ENCODE measurements at regions not wholly inside any gene's neighbourhood (a gene's known extent, or its start where the extent isn't known, plus 50 kb on each side); places are given as distances from the start of the nearest gene placed in this dataset.

DNA sequence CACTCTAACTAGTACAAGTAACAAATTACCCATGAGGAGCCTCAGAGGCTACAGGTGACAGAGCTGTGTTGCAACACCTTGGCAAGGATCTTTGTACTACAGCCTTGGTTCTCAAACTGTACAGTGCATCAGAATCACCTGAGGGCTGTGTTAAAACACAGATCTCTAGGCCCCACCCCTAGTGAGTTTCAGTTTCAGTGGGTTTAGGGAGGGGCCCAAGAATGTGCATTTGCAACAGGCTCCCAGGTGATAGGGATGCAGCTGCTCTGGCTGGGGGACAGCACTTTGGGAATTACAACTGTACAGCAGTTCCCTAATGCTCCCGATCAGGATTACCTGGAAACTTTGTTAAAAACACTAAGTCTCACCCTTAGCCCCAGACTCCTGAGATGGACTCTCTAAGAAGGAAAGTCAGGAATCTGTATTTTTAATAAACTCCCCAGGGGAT is 66.1 kb upstream of the NR2F2 start:
- Histone ChIP-seq H3K4me1 (ENCODE audit: control insufficient read depth, insufficient read depth, low read length) (peaks cover 18% of the 10 kb centered on the region), H3K9me3 (replicated peaks; ENCODE audit: low read length) (no peaks in the 10 kb centered on the region), H3K4me3 (ENCODE audit: low read length) (no peak overlapping the region), H3K36me3 (ENCODE audit: insufficient read depth, low read length) (peaks cover 13% of the 10 kb centered on the region), H3K27me3 (ENCODE audit: control insufficient read depth, insufficient read depth, low read length) (no peaks in the 10 kb centered on the region), H3K4me2 (ENCODE audit: low read length) (no peak overlapping the region), H3K9ac (ENCODE audit: low read depth, low read length) (no peak overlapping the region)

DNA sequence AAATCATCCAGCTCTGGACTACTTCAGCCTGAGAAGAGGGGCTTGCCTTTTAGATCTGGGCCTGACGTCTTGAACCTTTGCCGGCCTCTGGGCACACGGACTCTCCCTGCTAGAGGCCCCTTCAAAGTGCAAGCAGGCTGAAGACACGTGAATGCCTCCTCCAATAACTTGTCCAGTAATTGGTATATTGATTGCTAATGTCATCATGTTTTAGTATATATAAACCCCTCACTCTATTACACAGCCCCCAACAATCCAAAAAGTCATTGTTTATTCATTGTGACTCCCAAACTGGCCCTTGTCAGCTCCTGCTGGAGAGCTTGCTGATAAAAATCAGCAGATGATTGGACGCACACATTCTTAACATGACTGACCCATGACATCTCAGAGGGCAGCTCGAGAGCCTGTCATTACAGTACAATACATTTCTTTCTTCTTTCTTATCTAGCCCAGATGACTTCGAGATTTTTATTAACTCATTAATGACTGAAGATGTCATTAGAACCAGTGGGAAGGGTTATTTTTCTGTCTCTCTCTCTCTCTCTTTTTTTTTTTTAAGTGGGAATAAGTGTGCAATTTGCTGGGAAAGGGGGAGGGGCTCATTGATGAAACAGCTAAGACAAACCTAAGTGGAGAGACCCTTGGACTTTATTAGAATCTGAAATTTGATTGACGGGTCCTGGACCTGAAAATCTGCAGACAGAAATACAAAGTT is 65.5 kb upstream of the NR2F2 start:
- peaks cover 23% of the 10 kb centered on the region for H3K4me1 ChIP-seq (ENCODE audit: control insufficient read depth, insufficient read depth, low read length)
- no peak overlapping the region for H3K4me2 ChIP-seq (ENCODE audit: low read length)
- peaks cover 13% of the 10 kb centered on the region for H3K36me3 ChIP-seq (ENCODE audit: insufficient read depth, low read length)
- H3K9me3 ChIP-seq (replicated peaks; ENCODE audit: low read length), result no peaks in the 10 kb centered on the region
- H3K9ac ChIP-seq (ENCODE audit: low read depth, low read length), result no peak overlapping the region
- no peak overlapping the region for H3K4me3 ChIP-seq (ENCODE audit: low read length)
- no peaks in the 10 kb centered on the region for H3K27me3 ChIP-seq (ENCODE audit: control insufficient read depth, insufficient read depth, low read length)

DNA sequence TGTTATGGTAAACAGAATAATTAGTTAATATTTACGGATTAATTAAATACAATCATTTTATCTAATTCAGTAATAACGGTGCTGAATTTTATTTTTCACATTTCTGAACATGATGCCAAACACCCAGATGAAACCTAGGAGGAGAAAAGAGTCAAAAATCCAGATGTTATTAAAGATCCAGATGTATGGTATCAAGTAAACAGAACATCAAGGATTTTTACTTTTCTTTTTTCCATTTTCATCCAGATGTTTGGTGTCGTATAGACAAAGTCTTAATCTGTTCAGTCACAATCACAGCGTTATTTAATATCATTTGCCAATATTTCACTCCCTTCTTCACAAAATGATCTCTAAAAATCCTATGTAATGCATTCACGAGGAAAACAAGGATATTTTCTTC is 64.0 kb upstream of the NR2F2 start:
- H3K4me3 ChIP-seq (ENCODE audit: low read length), result no peak overlapping the region
- H3K27me3 ChIP-seq (ENCODE audit: control insufficient read depth, insufficient read depth, low read length), result no peaks in the 10 kb centered on the region
- H3K36me3 ChIP-seq (ENCODE audit: insufficient read depth, low read length), result peaks cover 13% of the 10 kb centered on the region
- no peaks in the 10 kb centered on the region for H3K9me3 ChIP-seq (replicated peaks; ENCODE audit: low read length)
- no peak overlapping the region for H3K4me2 ChIP-seq (ENCODE audit: low read length)
- H3K4me1 ChIP-seq (ENCODE audit: control insufficient read depth, insufficient read depth, low read length), result peaks cover 33% of the 10 kb centered on the region
- H3K9ac ChIP-seq (ENCODE audit: low read depth, low read length), result no peak overlapping the region

DNA sequence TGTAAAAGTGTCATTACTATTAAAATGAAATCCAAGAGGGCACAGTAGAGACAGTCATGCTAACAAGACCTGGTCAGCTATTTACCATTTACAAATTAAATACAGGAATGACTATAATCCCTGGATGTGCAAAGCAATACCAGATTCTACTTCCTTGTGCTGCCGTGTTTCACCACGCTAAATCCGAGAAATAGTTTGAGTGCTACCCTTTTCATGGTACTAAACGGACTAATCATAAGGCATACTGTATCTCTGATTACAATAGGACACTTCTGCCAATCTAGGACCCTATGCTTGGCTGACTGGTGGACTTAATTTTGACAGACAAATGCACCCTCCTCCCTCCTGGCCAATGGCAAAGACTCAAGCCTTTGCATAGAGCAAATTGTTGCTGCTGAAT is 63.0 kb upstream of the NR2F2 start:
- no peaks in the 10 kb centered on the region for H3K9me3 ChIP-seq (replicated peaks; ENCODE audit: low read length)
- no peak overlapping the region for H3K4me3 ChIP-seq (ENCODE audit: low read length)
- no peak overlapping the region for H3K4me2 ChIP-seq (ENCODE audit: low read length)
- H3K36me3 ChIP-seq (ENCODE audit: insufficient read depth, low read length), result peaks cover 13% of the 10 kb centered on the region
- no peaks in the 10 kb centered on the region for H3K27me3 ChIP-seq (ENCODE audit: control insufficient read depth, insufficient read depth, low read length)
- H3K9ac ChIP-seq (ENCODE audit: low read depth, low read length), result no peak overlapping the region
- peaks cover 33% of the 10 kb centered on the region for H3K4me1 ChIP-seq (ENCODE audit: control insufficient read depth, insufficient read depth, low read length)

DNA sequence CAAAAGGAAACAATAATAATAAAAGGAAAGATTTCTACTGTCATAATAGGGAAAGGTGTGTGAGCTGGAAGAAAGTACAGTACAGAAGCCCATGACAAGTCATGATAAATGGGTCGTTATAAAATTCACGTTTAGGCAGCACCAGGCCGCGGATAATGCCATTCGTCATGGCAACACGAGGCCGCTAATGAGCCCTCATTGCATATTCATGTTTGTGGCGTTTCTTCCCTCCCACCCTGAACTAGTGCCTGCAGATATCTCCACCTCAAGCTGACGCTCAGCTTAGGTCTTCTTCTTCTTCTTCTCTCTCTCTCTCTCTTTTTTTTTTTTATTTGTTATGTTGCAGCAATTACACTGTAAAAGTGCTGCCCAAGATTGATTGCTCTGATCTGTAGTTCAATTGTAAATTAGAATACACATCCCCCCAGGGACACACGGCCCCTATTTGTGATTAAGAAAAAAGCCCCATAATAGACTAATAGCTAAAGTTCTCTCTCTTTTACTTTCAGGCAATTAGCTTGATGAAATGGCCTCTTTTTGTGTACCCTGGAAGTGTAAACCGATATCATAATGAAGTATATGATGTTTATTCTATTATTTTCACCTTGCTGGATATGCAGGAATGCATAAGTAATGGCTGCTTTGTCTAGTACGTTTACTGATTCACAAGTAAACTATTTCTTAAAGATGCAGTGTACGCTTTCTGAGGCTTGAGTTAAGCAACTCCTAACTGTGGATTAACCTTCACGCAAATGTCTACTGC is 61.9 kb upstream of the NR2F2 start:
- H3K4me2 ChIP-seq (ENCODE audit: low read length), result no peak overlapping the region
- peaks cover 13% of the 10 kb centered on the region for H3K36me3 ChIP-seq (ENCODE audit: insufficient read depth, low read length)
- H3K4me3 ChIP-seq (ENCODE audit: low read length), result peak overlapping the region; percentile 6
- H3K4me1 ChIP-seq (ENCODE audit: control insufficient read depth, insufficient read depth, low read length), result peaks cover 44% of the 10 kb centered on the region
- no peaks in the 10 kb centered on the region for H3K9me3 ChIP-seq (replicated peaks; ENCODE audit: low read length)
- H3K27me3 ChIP-seq (ENCODE audit: control insufficient read depth, insufficient read depth, low read length), result no peaks in the 10 kb centered on the region
- H3K9ac ChIP-seq (ENCODE audit: low read depth, low read length), result no peak overlapping the region

DNA sequence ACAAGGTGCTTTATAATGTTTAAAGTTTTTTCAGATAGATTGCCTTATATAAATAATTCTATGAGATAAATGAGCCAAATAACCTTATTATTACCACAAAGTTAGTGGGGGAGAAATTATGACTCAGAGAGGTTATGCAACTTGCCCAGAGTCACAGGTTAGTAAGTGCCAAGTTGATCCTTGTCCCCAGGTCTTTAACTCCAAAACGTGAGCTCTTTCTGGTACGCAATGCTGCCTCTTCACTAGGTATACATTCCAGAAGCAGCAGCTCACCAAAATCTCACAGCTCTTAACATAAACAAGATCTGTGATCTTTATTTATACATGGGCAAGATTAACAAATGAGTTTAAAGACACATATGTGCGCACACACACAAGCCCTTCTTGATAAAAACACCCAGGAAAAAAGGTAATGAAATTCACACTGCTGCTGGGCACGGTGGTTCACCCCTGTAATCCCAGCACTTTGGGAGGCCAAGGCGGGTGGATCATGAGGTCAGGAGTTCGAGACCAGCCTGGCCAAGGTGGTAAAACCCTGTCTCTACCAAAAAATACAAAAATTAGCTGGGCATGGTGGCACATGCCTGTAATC is 59.8 kb upstream of the NR2F2 start:
- Histone ChIP-seq H3K36me3 (ENCODE audit: insufficient read depth, low read length) (peaks cover 13% of the 10 kb centered on the region), H3K4me2 (ENCODE audit: low read length) (no peak overlapping the region), H3K27me3 (ENCODE audit: control insufficient read depth, insufficient read depth, low read length) (no peaks in the 10 kb centered on the region), H3K9me3 (replicated peaks; ENCODE audit: low read length) (no peaks in the 10 kb centered on the region), H3K4me1 (ENCODE audit: control insufficient read depth, insufficient read depth, low read length) (peaks cover 52% of the 10 kb centered on the region), H3K4me3 (ENCODE audit: low read length) (no peak overlapping the region), H3K9ac (ENCODE audit: low read depth, low read length) (no peak overlapping the region)

DNA sequence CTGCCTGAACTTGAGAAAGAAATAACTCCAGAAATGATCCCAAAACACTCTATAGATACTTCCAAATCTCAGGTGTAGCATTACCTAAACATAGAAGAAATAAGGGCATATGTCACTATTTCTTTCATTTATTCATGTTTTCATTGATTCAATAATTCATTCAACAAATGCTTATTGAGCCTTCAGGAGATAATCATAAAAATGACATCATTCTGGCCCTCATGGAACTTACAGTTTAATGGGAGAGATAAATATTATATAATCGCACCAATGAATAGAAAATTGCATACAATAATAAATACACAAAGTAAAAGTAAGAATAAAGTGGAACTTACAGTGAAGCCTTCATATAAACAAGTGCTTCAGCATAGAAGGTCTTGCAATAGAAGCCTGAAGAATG is 58.1 kb upstream of the NR2F2 start:
- Histone ChIP-seq H3K27me3 (ENCODE audit: control insufficient read depth, insufficient read depth, low read length) (no peaks in the 10 kb centered on the region), H3K36me3 (ENCODE audit: insufficient read depth, low read length) (peaks cover 10% of the 10 kb centered on the region), H3K9ac (ENCODE audit: low read depth, low read length) (no peak overlapping the region), H3K4me2 (ENCODE audit: low read length) (no peak overlapping the region), H3K4me3 (ENCODE audit: low read length) (no peak overlapping the region), H3K9me3 (replicated peaks; ENCODE audit: low read length) (no peaks in the 10 kb centered on the region), H3K4me1 (ENCODE audit: control insufficient read depth, insufficient read depth, low read length) (peaks cover 70% of the 10 kb centered on the region)

DNA sequence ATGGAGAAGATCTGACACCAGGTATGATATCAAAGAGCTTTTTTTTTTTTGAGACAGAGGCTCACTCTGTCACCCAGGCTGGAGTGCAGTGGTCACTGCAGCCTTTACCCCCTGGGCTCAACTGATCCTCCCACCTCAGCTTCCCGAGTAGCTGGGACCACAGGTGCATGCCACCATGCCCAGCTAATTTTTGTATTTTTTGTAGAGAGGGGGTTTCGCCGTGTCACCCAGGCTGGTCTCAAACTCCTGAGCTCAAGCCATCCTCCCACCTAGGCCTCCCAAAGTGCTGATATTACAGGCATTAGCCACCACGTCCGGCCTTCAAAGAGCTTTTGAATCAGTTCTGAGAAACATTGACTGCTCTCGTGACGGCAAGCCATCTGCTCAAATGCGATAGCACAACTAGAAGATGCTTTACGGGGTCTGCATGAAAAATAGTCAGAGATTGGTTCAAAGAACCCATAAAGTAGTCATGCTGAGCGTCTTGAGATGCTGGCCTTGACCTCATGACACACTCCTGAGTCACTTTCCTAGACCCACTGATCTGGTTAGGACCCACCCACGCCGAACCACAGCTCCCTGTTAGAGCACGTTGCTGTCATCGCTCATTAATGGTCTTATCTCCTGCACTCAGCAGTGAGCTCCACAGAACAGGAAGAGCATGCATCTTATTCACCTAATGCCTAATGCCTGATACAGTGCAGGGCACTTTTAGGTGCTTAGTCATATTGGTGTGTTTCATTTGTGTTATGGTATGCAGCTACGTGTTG is 57.0 kb upstream of the NR2F2 start:
- Histone ChIP-seq H3K9ac (ENCODE audit: low read depth, low read length) (peak overlapping the region; percentile 38), H3K36me3 (ENCODE audit: insufficient read depth, low read length) (peaks cover 2% of the 10 kb centered on the region), H3K27me3 (ENCODE audit: control insufficient read depth, insufficient read depth, low read length) (no peaks in the 10 kb centered on the region), H3K9me3 (replicated peaks; ENCODE audit: low read length) (no peaks in the 10 kb centered on the region), H3K4me2 (ENCODE audit: low read length) (peak overlapping the region; percentile 24), H3K4me3 (ENCODE audit: low read length) (no peak overlapping the region), H3K4me1 (ENCODE audit: control insufficient read depth, insufficient read depth, low read length) (peaks cover 73% of the 10 kb centered on the region)

DNA sequence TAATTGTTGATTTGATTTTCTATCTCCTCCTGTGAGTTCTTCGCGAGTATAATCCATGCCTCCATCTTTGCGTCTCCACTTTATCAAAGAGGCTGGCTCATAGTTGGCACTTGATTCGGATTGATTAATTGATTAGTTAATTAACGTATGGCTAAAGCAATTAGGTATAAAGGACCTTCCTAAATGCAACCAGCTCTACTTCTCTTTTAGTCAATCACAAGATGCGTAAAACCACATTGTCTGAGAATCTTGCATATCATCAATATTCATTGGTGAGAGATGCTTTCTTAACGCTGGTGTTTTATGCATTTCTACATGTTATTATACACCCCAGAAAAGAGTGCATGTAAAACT is 56.4 kb upstream of the NR2F2 start:
- no peaks in the 10 kb centered on the region for H3K36me3 ChIP-seq (ENCODE audit: insufficient read depth, low read length)
- H3K4me1 ChIP-seq (ENCODE audit: control insufficient read depth, insufficient read depth, low read length), result peaks cover 68% of the 10 kb centered on the region
- H3K9ac ChIP-seq (ENCODE audit: low read depth, low read length), result peak overlapping the region; percentile 38
- peak overlapping the region; percentile 3 for H3K4me3 ChIP-seq (ENCODE audit: low read length)
- no peaks in the 10 kb centered on the region for H3K27me3 ChIP-seq (ENCODE audit: control insufficient read depth, insufficient read depth, low read length)
- peak overlapping the region; percentile 24 for H3K4me2 ChIP-seq (ENCODE audit: low read length)
- H3K9me3 ChIP-seq (replicated peaks; ENCODE audit: low read length), result no peaks in the 10 kb centered on the region

DNA sequence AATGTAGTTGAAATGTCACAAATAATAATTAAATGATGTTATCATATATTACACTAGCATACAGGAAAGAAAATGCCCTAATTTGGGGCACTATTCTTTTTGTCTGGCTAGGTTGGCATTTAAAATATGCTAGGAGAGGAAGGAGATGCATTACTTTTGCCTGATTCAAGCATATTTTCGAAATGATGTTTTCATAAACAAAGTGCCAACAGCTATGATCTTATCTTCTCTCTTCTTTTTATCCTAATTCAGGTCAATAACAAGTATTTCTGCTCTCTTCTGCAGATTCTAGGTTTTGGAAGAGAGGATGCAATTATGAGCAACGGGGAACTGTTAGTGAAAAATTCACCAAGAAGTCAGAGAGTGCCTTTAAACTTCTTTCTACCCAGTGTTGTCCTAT is 55.8 kb upstream of the NR2F2 start:
- Histone ChIP-seq H3K4me2 (ENCODE audit: low read length) (peak overlapping the region; percentile 50), H3K36me3 (ENCODE audit: insufficient read depth, low read length) (no peaks in the 10 kb centered on the region), H3K4me3 (ENCODE audit: low read length) (no peak overlapping the region), H3K9ac (ENCODE audit: low read depth, low read length) (peak overlapping the region; percentile 48), H3K4me1 (ENCODE audit: control insufficient read depth, insufficient read depth, low read length) (peaks cover 63% of the 10 kb centered on the region), H3K27me3 (ENCODE audit: control insufficient read depth, insufficient read depth, low read length) (no peaks in the 10 kb centered on the region), H3K9me3 (replicated peaks; ENCODE audit: low read length) (no peaks in the 10 kb centered on the region)

DNA sequence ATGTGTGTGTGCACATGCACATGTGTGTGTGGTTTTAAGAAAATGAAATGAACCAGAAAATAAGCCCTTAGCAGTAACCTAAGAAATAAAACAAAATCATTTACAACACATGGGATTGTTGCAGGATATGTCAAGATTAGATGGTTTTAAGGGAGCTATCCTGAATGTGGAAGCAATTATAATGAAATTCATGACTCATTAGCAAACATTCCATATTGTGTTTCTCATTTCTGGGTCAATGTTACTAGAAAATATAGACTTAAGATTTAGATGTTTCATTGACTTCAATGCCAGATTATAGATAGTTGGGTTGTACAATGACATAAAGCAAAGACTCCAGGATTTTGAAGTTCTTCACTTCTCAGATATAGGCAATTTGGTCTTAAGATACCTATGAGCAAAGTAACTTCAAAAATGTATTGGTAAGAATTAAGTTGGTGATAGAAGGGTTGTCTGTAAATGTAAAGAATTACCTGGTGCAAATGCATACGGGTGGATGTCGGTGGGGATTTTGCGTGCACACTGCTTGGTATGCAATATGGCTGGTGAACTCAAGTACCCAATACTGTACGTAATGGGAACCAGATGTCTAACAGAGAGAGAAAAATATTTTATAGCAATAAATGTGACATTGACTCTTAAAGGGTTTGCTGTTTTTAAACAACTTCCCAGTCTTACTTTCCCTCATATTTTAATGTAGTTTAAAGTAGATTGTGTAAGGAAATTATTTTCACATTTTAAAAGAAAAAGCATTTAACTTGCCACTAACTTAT is 53.9 kb upstream of the NR2F2 start:
- H3K4me3 ChIP-seq (ENCODE audit: low read length), result no peak overlapping the region
- H3K4me1 ChIP-seq (ENCODE audit: control insufficient read depth, insufficient read depth, low read length), result peaks cover 50% of the 10 kb centered on the region
- H3K36me3 ChIP-seq (ENCODE audit: insufficient read depth, low read length), result no peaks in the 10 kb centered on the region
- no peaks in the 10 kb centered on the region for H3K9me3 ChIP-seq (replicated peaks; ENCODE audit: low read length)
- H3K9ac ChIP-seq (ENCODE audit: low read depth, low read length), result peak overlapping the region; percentile 48
- H3K4me2 ChIP-seq (ENCODE audit: low read length), result peak overlapping the region; percentile 35
- H3K27me3 ChIP-seq (ENCODE audit: control insufficient read depth, insufficient read depth, low read length), result no peaks in the 10 kb centered on the region
